ENCODE measurements at regions not wholly inside any gene's neighbourhood (a gene's known extent, or its start where the extent isn't known, plus 50 kb on each side); places are given as distances from the start of the nearest gene placed in this dataset.

- CTCF ChIA-PET, result no interaction called here
- H3K9me3 Mint-ChIP-seq, result peaks cover 46% of the 10 kb centered on the region
- no peak for DNase-seq (ENCODE audit: low spot score)
- TF ChIP-seq AR (CRISPR knock-in tag; IDR thresholded peaks at IDR 0.05) (no peak), NR1H2 (CRISPR knock-in tag; IDR thresholded peaks at IDR 0.05) (no peak)
- no peaks in the 10 kb centered on the region for H3K4me1 Mint-ChIP-seq
- peaks cover 21% of the 10 kb centered on the region for H3K27me3 Mint-ChIP-seq (ENCODE audit: low read depth)
- no peak overlapping the region for H3K27ac Mint-ChIP-seq
- no peak for ATAC-seq
- peaks cover 32% of the 10 kb centered on the region for H3K36me3 Mint-ChIP-seq
- no peak overlapping the region for H3K4me3 Mint-ChIP-seq
- POLR2A ChIA-PET, result no interaction called here
These were observed 123.6 kb upstream of the SRSF6 start for GRCh38 chr20:43334080-43334479.

- H3K36me3 Mint-ChIP-seq, result peaks cover 26% of the 10 kb centered on the region
- ChIA-PET POLR2A (no interaction called here), CTCF (no interaction called here)
- TF ChIP-seq MLX (CRISPR knock-in tag; IDR thresholded peaks at IDR 0.05) (no peak), NFE2L1 (CRISPR knock-in tag; IDR thresholded peaks at IDR 0.05) (no peak), TEAD1 (CRISPR knock-in tag; IDR thresholded peaks at IDR 0.05) (no peak), FOXK1 (CRISPR knock-in tag; IDR thresholded peaks at IDR 0.05) (no peak), HMGA2 (CRISPR knock-in tag; IDR thresholded peaks at IDR 0.05) (no peak), ZNF425 (CRISPR knock-in tag; conservative IDR thresholded peaks at IDR 0.05) (no peak), USF1 (CRISPR knock-in tag; IDR thresholded peaks at IDR 0.05) (no peak), ZNF671 (CRISPR knock-in tag; IDR thresholded peaks at IDR 0.05) (no peak), ZNF396 (CRISPR knock-in tag; IDR thresholded peaks at IDR 0.05; ENCODE audit: borderline replicate concordance) (no peak), GRHL2 (CRISPR knock-in tag; IDR thresholded peaks at IDR 0.05; ENCODE audit: insufficient replicate concordance, severe bottlenecking) (no peak), AR (CRISPR knock-in tag; IDR thresholded peaks at IDR 0.05) (no peak), JAZF1 (CRISPR knock-in tag; IDR thresholded peaks at IDR 0.05) (no peak), NR1H2 (CRISPR knock-in tag; IDR thresholded peaks at IDR 0.05) (no peak), TP53 (CRISPR knock-in tag; IDR thresholded peaks at IDR 0.05) (no peak), ZNF532 (CRISPR knock-in tag; IDR thresholded peaks at IDR 0.05; ENCODE audit: borderline replicate concordance) (no peak), TEAD4 (CRISPR knock-in tag; IDR thresholded peaks at IDR 0.05) (no peak), ZNF317 (CRISPR knock-in tag; IDR thresholded peaks at IDR 0.05; ENCODE audit: borderline replicate concordance, low read depth) (no peak), ETV6 (CRISPR knock-in tag; IDR thresholded peaks at IDR 0.05) (no peak), SMAD3 (CRISPR knock-in tag; IDR thresholded peaks at IDR 0.05; ENCODE audit: borderline replicate concordance) (no peak), FOXJ3 (CRISPR knock-in tag; IDR thresholded peaks at IDR 0.05; ENCODE audit: borderline replicate concordance) (no peak)
- H3K4me3 Mint-ChIP-seq, result no peak overlapping the region
- peaks cover 14% of the 10 kb centered on the region for H3K27me3 Mint-ChIP-seq (ENCODE audit: low read depth)
- no peaks in the 10 kb centered on the region for H3K4me1 Mint-ChIP-seq
- ATAC-seq (no peak), DNase-seq (ENCODE audit: low spot score) (no peak)
- peaks cover 42% of the 10 kb centered on the region for H3K9me3 Mint-ChIP-seq
- no peak overlapping the region for H3K27ac Mint-ChIP-seq
These were observed 125.8 kb upstream of the SRSF6 start for GRCh38 chr20:43331906-43332305.

Data from WTC11 (cell line).